Medulla oblongata (tissue), 1 donor: ENCODE measurements at regions not wholly inside any gene's neighbourhood (a gene's known extent, or its start where the extent isn't known, plus 50 kb on each side); places are given as distances from the start of the nearest gene placed in this dataset.
A peak's percentile ranks its signal among the peaks of the same experiment; 100 is the strongest.
"Not testable (repeated sequence)": the region's sequence is repeated elsewhere in the genome, so short reads cannot be mapped to it uniquely, and the experiment has no call there.

ENCODE experiments used
- DNase-seq: peaks from one replicate; pipeline ENCODE4 v3.0.0-alpha.2; 2015; ENCODE audit errors: extremely low spot score

- no peak for DNase-seq
Observed at GRCh38 chr9:7348692-7349091, 450.9 kb downstream of the DMAC1 start.

GRCh38 chr9:7347556-7347955, 452.0 kb downstream of the DMAC1 start:
- DNase-seq, result no peak

- DNase-seq, result no peak
Observed at GRCh38 chr9:7346144-7346543, 453.4 kb downstream of the DMAC1 start.

GRCh38 chr9:7342736-7343135, 456.8 kb downstream of the DMAC1 start:
- no peak for DNase-seq

GRCh38 chr9:7342229-7342628, 457.3 kb downstream of the DMAC1 start:
- peak; percentile 17 for DNase-seq

DNA sequence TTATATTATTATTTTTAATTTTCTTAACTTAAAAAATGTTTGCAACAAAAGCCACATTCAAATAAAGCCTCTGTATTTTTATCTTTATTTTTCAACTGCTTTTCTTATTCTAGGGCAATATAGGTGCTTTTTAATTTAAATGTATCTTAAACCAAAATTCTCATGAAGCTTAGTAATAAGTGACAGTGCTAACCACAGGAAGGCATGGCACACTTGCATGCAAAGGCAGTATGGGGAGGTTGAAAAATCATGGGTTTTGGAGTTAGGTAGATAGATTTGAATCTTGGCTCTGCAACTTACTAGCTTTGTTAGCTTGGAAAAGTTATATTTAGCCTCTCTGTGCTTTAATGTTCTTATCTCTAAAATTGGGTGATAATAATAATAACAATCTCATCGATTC, 458.0 kb downstream of the DMAC1 start:
- no peak for DNase-seq

DNA sequence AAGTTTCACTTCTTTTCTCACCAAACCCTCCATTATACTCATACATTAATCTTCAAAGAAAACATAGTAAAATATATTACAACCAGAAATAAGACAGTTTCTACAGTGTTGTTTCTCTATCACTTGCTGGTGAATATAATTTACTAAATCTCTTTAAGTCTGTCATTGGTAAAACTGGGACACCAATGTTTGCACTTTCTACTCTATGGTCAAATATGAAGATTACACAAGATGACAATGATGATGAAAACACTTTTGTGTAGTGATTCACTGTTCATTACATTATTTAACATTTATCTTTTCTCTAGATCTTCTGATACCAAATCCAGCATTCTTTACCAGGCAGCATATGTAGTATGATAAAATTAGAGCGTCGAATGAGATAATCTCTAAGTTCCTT, 459.1 kb downstream of the DMAC1 start:
- DNase-seq, result no peak

- no peak for DNase-seq
Observed at GRCh38 chr9:7338586-7339281, 460.8 kb downstream of the DMAC1 start.

- no peak for DNase-seq
Observed at GRCh38 chr9:7336356-7337065, 463.1 kb downstream of the DMAC1 start.

DNA sequence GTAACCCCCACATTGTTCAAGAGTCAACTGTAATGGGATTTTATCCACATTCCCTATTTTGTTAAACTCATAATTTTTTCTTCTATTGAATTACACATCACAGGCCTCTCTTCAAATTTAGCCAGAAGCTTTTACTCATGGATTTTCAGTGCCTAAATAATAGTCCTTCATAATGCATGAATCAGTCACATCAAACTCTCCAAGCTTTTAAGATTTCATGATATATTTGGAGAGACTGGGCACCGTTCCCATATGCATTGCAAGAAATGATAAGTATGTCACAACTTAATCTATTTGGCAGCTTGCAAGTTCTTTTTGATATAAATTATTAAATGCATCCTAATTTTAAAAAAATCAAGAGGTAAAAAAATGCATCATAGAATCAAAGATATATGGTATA, 465.9 kb downstream of the DMAC1 start:
- no peak for DNase-seq

- DNase-seq, result no peak
Observed at GRCh38 chr9:7332780-7333179, 466.8 kb downstream of the DMAC1 start.

DNA sequence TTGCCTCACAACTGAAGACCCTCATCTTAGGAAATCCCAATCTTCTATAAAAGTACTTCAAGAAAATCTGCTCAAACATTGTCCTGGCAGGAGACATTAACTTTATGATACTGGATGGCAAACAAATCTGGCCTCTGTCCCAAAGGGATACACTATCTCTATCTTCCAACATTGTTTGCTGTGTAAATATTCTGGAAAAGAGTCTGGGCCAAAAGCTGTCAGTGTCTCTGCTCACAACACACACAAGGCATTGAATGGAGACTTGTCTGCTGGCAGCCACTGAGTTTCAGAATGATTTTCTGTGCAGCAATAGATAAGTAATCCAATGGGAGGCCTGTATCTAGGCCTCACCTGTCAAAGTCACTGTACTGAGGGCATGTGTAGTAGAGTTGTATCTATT, 471.1 kb downstream of the DMAC1 start:
- DNase-seq, result no peak

DNA sequence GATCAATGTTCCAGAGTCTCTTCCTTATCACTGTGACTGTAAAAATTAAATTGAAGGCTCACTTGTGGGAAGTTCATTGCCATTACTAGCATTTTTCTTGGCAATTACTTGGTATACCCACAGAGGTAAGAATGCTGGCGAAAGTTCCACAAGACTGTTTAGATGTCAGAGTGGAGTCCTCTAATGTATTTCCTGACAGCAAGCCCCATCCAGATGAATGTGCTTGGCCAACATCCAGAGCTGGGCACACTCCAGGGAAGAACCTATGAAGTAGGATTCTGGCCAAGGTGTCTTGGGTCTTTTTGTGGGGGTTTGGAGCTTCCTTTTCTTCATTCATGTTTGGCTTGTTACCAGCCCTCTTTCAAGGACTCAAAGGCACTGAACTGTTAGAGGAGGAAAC, 473.6 kb downstream of the DMAC1 start:
- DNase-seq, result no peak

GRCh38 chr9:7324152-7324598, 475.4 kb downstream of the DMAC1 start:
- DNase-seq, result no peak

- DNase-seq, result no peak
Observed at GRCh38 chr9:7320841-7321240, 478.7 kb downstream of the DMAC1 start.

DNA sequence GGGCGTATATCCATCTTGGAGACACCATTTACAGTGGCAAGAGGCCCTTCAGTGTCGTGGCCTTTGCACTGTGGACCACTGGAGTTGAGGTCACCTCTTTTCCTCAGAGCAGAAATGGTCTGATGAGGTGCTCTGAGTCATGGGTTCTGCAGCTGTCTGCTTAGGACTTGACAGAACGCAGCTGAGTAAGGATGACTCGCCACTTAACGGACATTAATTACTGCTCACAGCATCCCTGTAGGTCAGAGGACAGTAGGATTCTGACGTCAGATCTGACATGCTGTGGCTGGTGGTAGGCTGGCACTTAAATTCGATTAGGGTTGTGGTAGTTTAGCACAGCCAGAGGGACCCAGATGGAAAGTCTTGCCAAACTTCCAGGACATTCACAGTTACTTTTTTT, 479.4 kb downstream of the DMAC1 start:
- no peak for DNase-seq

DNA sequence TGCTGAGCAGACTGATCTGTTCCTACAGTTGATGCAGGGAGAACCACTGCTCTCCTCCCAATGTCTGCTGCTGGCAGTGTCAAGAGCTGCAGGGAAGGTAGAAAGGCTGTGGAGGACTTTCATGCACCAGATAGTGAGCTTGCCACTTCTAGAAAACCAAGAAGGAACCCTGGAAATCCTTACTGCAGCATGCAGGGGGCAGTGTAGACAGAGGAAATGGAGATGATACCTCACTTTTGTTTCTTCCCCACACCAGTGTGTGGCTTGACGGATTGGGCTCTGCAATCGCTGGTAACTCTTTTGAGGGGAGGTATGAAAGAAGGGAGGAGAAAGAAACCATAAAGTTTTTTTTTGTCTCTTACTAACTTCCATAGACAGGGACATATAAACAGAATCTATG, 480.7 kb downstream of the DMAC1 start:
- no peak for DNase-seq

GRCh38 chr9:7316967-7317366, 482.6 kb downstream of the DMAC1 start:
- DNase-seq, result no peak

- DNase-seq, result no peak
Observed at GRCh38 chr9:7316166-7316795, 483.3 kb downstream of the DMAC1 start.

DNA sequence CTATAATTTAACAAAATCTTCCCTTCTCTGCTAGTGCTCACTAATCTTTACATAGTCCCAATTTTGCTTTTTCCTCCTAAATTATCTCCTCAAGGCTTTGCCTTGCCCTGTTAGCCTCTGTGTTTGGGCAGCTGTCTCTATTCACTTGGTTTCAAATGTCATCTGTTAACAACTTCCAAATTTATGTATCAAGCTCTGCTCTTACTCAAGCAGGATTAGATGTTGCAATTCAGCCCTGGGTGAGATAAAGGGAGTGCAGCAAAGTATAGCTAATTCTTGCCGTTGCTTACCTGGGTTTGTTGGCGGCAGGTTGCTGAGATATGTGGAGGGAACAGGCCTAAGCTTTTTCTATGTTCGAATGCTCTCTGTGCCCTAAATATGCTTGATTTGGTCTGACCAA, 483.8 kb downstream of the DMAC1 start:
- no peak for DNase-seq

DNA sequence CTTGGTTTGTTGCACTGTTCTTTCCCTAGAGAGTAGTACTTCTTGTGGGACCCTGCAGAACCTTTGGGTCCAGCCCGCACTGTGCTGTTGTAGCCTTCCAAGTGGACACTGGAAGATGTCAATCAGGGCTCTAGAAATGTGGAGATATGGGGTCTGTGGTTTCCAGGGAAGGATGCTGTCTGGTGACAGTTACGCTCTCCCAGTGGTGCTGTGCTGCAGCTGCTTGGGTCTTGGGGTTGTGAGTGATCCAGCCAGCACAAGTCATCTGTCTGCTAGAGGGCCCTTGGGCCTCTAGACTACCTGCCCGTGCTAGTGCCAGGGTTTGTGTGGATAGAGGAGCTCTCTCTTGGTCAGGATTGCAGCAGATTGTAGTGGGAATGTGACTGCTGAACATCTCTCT, 484.5 kb downstream of the DMAC1 start:
- no peak for DNase-seq

- no peak for DNase-seq
Observed at GRCh38 chr9:7313389-7313788, 486.2 kb downstream of the DMAC1 start.

DNA sequence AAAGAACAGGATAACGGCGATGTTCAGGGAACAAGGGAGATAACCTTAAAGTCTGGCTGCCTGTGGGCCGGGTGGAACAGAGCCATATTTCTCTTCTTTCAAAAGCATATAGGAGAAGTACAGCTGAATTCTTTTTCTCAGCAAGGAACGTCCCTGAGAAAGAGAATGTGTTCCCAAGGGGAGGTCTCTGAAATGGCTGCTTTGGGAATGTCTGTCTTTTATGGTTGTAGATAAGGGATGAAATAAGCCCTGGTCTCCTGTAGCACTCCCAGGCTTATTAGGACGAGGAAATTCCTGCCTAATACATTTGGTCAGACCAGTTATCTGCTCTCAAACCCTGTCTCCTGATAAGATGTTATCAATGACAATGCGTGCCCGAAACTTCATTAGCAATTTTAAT, 490.5 kb downstream of the DMAC1 start:
- not testable (repeated sequence) for DNase-seq
